CD4-positive, alpha-beta T cell (primary cell): ENCODE measurements at regions not wholly inside any gene's neighbourhood (a gene's known extent, or its start where the extent isn't known, plus 50 kb on each side); places are given as distances from the start of the nearest gene placed in this dataset.
A peak's percentile ranks its signal among the peaks of the same experiment; 100 is the strongest.
"Not testable (repeated sequence)": the region's sequence is repeated elsewhere in the genome, so short reads cannot be mapped to it uniquely, and the experiment has no call there.

ENCODE experiments used
- ATAC-seq: fragments of 200-7000 bp; cut with Tn5 transposase; one replicate; pipeline ENCODE4 v1.10.0; 2022; ENCODE audit warnings: mild to moderate bottlenecking; ENCODE audit not compliant: poor library complexity
- CTCF ChIA-PET: fragments of 350-600 bp; sonication (Branson Sonifier 250); formaldehyde crosslinking; loops from one replicate; lab custom pipeline; 2021; ENCODE audit warnings: antibody characterized with exemption, inconsistent platforms; lab: Charles Lee
- POLR2A ChIA-PET: fragments of 350-600 bp; sonication (Branson Sonifier 250); formaldehyde crosslinking; loops from one replicate; lab custom pipeline; 2021; ENCODE audit warnings: antibody characterized with exemption, inconsistent platforms; lab: Charles Lee
- DNase-seq, 14 experiments: peaks; one replicate each; pipeline ENCODE4 v3.0.0-alpha.2; 2013 to 2020; ENCODE audit warnings: mixed read lengths in 2 of 14
- H3K27ac ChIP-seq, 2 donors: one replicate each; pipeline versions ENCODE4 v1.5.1 to v1.7.0; 2013; ENCODE audit warnings: low read length in 2 of 2, low read depth in 1 of 2, mild to moderate bottlenecking in 1 of 2
- H3K27me3 ChIP-seq, 2 experiments: 1 replicate in 1 of 2; 2 replicates in 1 of 2; pipeline versions ENCODE4 v1.6.1 to v1.7.0; 2013; ENCODE audit warnings: low read length in 2 of 2, control low read depth in 1 of 2, mild to moderate bottlenecking in 1 of 2, moderate library complexity in 1 of 2; ENCODE audit not compliant: insufficient read depth in 2 of 2, control insufficient read depth in 1 of 2
- H3K36me3 ChIP-seq: one replicate; pipeline ENCODE4 v1.6.1; 2013; ENCODE audit warnings: low read length, control low read depth; ENCODE audit not compliant: insufficient read depth
- H3K4me1 ChIP-seq: one replicate; pipeline ENCODE4 v1.6.1; 2013; ENCODE audit warnings: low read length, control low read depth; ENCODE audit not compliant: insufficient read depth
- H3K4me3 ChIP-seq: one replicate; pipeline ENCODE4 v1.5.1; 2013; ENCODE audit warnings: mild to moderate bottlenecking, low read length, moderate library complexity
- H3K9me3 ChIP-seq, 2 experiments: 1 replicate in 1 of 2; 2 replicates in 1 of 2; pipeline versions ENCODE4 v1.6.1 to v1.7.0; 2013; ENCODE audit warnings: low read length in 2 of 2, mild to moderate bottlenecking in 2 of 2, control low read depth in 1 of 2, moderate library complexity in 1 of 2; ENCODE audit not compliant: control insufficient read depth in 1 of 2, insufficient read depth in 1 of 2
- H3K27ac Mint-ChIP-seq: one replicate; pipeline ENCODE4 v1.8.0; 2020; ENCODE audit warnings: mixed read lengths
- H3K27me3 Mint-ChIP-seq: one replicate; pipeline ENCODE4 v1.8.0; 2021; ENCODE audit warnings: mixed read lengths
- H3K36me3 Mint-ChIP-seq: one replicate; pipeline ENCODE4 v1.8.0; 2021; ENCODE audit warnings: low read depth, mixed read lengths
- H3K4me1 Mint-ChIP-seq: one replicate; pipeline ENCODE4 v1.8.0; 2021; ENCODE audit warnings: low read depth, mixed read lengths
- H3K4me3 Mint-ChIP-seq: one replicate; pipeline ENCODE4 v1.8.0; 2020; ENCODE audit warnings: mild to moderate bottlenecking, mixed read lengths
- H3K9me3 Mint-ChIP-seq: one replicate; pipeline ENCODE4 v1.8.0; 2020; ENCODE audit warnings: mixed read lengths
- intact Hi-C, 2 experiments: fragments of 100-400 bp; cut with DNase I in 1 of 2; cut with micrococcal nuclease in 1 of 2; formaldehyde crosslinking; loops; one replicate each; pipeline versions ENCODE4 v1.15.1 to v1.9.0; 2023 to 2025; cut with DNase I, micrococcal nuclease
- TF ChIP-seq, protein P1 (sequence below): fragments of 200-600 bp; IDR thresholded peaks from one replicate; pipeline ENCODE4 v1.8.0; 2022; ENCODE audit warnings: antibody characterized with exemption, mild to moderate bottlenecking

DNA sequence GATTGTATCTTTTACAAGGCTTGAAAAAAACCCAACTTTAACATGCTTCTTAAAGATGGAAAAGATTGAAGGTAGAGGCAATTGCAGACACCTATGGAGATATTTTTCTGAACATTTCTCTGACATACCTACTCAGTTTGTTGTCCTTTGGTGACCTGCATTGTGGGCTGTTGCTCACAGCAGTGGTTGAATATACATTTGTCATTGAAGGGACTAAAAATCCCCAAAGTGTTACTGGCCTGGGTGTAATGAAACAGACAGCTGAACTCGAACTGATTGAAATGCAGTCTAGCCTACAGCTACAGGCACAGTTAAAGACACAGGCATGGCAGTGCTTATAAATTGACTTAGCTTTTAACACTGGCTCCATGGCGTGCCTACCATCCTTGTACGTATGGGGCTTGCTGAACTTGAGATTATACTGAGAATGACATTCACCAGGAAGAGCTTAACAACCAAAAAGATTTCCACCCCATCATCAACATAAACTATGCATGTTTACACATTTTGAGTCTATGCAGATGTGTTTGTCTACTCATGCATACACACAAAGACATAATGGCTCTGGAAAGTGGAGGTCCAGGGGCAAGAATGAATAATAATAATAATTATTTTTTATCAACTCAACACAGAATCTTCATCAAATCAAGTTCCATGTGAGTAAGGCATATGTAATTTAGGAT is 83.2 kb upstream of the NOX3 start:
- Mint-ChIP-seq H3K27me3 (no peaks in the 10 kb centered on the region), H3K4me1 (no peaks in the 10 kb centered on the region), H3K4me3 (no peak overlapping the region), H3K27ac (no peak overlapping the region), H3K36me3 (no peaks in the 10 kb centered on the region), H3K9me3 (peaks cover 5% of the 10 kb centered on the region)
- no peaks in the 10 kb centered on the region for H3K4me1 ChIP-seq
- H3K27me3 ChIP-seq, result no peaks in the 10 kb centered on the region
- DNase-seq, result no peak
- H3K27ac ChIP-seq, result no peak overlapping the region
- H3K9me3 ChIP-seq, result peaks cover 0 to 1% of the 10 kb centered on the region in 2 experiments
- H3K36me3 ChIP-seq, result no peaks in the 10 kb centered on the region
- TF ChIP-seq, protein P1, sequence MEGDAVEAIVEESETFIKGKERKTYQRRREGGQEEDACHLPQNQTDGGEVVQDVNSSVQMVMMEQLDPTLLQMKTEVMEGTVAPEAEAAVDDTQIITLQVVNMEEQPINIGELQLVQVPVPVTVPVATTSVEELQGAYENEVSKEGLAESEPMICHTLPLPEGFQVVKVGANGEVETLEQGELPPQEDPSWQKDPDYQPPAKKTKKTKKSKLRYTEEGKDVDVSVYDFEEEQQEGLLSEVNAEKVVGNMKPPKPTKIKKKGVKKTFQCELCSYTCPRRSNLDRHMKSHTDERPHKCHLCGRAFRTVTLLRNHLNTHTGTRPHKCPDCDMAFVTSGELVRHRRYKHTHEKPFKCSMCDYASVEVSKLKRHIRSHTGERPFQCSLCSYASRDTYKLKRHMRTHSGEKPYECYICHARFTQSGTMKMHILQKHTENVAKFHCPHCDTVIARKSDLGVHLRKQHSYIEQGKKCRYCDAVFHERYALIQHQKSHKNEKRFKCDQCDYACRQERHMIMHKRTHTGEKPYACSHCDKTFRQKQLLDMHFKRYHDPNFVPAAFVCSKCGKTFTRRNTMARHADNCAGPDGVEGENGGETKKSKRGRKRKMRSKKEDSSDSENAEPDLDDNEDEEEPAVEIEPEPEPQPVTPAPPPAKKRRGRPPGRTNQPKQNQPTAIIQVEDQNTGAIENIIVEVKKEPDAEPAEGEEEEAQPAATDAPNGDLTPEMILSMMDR, result no peak
- no peak for ATAC-seq
- ChIA-PET POLR2A (no interaction called here), CTCF (no interaction called here)
- H3K4me3 ChIP-seq, result no peak overlapping the region
- intact Hi-C loops, result no loop called here

DNA sequence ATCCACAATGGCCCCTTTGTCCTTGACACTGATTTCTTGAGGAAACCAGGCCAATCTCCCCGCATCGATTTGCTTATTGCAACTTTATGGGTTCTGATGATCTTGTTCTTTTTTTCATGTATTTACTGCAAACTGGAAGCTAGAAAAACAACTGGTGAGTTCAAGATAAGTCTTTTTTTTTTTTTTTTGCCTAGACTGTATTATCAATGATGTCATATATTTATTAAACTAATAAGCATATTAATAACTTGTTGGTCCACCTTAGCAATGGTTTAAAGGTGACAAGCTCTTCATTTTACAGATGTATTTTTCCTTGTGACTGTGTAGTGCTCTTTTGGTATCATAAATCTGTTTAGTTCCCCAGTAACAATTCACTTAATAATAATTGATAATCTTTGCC is 79.0 kb upstream of the NOX3 start:
- H3K4me1 ChIP-seq, result no peaks in the 10 kb centered on the region
- H3K27ac ChIP-seq, result no peak overlapping the region
- Mint-ChIP-seq H3K36me3 (no peaks in the 10 kb centered on the region), H3K27ac (no peak overlapping the region), H3K4me1 (no peaks in the 10 kb centered on the region), H3K27me3 (no peaks in the 10 kb centered on the region), H3K9me3 (peaks cover 10% of the 10 kb centered on the region), H3K4me3 (no peak overlapping the region)
- H3K4me3 ChIP-seq, result no peak overlapping the region
- intact Hi-C loops, result no loop called here
- ATAC-seq, result no peak
- POLR2A ChIA-PET, result interaction anchor here (0.6 kb wide), 1 partner anchor 190 kb away, joined by 3 read pairs; no protein-coding TSS in a partner anchor
- H3K36me3 ChIP-seq, result no peaks in the 10 kb centered on the region
- DNase-seq, result no peak
- H3K9me3 ChIP-seq, result peaks cover 4% of the 10 kb centered on the region in 2 experiments
- H3K27me3 ChIP-seq, result no peaks in the 10 kb centered on the region
- TF ChIP-seq, protein P1, result no peak
- CTCF ChIA-PET, result no interaction called here

DNA sequence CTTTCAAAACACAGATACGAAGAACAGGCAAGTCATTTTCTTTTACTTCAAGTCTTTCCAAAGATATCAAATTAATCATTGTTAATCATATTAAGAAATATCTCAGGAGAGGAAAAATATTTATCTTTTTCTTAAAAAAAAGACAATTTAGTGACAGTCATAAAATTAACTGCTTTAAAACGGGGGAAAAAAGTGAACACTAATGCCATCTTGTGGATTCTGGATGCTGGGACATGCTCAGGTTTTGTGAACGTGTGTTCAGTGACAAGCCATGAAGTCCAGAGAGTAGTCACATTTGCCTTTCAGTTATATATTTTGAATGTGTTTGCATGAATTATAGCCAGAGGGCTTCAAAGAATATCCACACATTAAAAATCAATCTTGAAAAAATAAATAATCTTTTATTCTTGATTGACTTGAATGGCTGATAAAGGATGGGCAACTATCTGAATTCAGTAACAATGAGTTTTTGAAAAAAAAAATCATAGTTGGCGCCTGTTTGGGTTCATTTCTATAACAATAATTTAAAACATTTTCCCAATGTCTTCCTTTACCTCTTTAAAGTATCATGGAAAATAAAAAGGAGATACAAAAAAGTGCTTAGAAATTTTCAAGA is 74.7 kb upstream of the NOX3 start:
- TF ChIP-seq, protein P1, result peak; percentile 55
- H3K4me1 ChIP-seq, result no peaks in the 10 kb centered on the region
- no peak overlapping the region for H3K4me3 ChIP-seq
- CTCF ChIA-PET, result no interaction called here
- H3K27ac ChIP-seq, result no peak overlapping the region
- H3K9me3 ChIP-seq, result peaks cover 4% of the 10 kb centered on the region in 2 experiments
- ATAC-seq (no peak), DNase-seq (peak in 4 of 14 experiments; percentile 8 to 55 (median 32))
- Mint-ChIP-seq H3K4me1 (peaks cover 7% of the 10 kb centered on the region), H3K4me3 (no peak overlapping the region), H3K36me3 (no peaks in the 10 kb centered on the region), H3K27me3 (no peaks in the 10 kb centered on the region), H3K9me3 (peaks cover 5% of the 10 kb centered on the region), H3K27ac (no peak overlapping the region)
- POLR2A ChIA-PET, result no interaction called here
- intact Hi-C loops, result loop anchor here in 1 of 2 experiments (1.0 kb wide), 1 partner anchor 203 kb away; no protein-coding TSS in a partner anchor
- no peaks in the 10 kb centered on the region for H3K36me3 ChIP-seq
- no peaks in the 10 kb centered on the region for H3K27me3 ChIP-seq

DNA sequence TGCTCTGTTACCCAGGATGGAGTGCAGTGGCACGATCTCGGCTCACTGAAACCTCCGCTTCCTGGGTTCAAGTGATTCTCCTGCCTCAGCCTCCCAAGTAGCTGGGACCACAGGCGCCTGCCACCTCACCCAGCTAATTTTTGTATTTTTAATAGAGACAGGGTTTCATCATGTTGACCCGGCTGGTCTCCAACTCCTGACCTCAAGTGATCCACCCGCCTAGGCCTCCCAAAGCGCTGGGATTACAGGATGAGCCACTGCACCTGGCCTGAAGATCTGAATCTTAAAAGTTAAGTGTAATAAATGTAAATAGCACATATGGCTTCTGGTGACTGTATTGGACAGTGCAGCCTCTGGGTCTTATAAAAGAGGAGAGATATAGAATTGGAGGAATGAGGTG is 74.2 kb upstream of the NOX3 start:
- H3K4me1 Mint-ChIP-seq, POLR2A ChIA-PET, H3K4me3 ChIP-seq, H3K9me3 ChIP-seq, H3K4me1 ChIP-seq, H3K27me3 ChIP-seq, H3K27ac ChIP-seq, ATAC-seq, H3K4me3 Mint-ChIP-seq, H3K9me3 Mint-ChIP-seq, H3K27ac Mint-ChIP-seq, H3K36me3 ChIP-seq, H3K36me3 Mint-ChIP-seq, DNase-seq, H3K27me3 Mint-ChIP-seq: not testable (repeated sequence)
- intact Hi-C loops, result loop anchor here (1.0 to 10.0 kb wide), 2 partner anchors 203 to 345 kb away; no protein-coding TSS in a partner anchor
- CTCF ChIA-PET, result interaction anchor here (1.4 kb wide), 1 partner anchor 202 kb away, joined by 3 read pairs; no protein-coding TSS in a partner anchor
